HG02970 (cell line): ENCODE measurements at regions not wholly inside any gene's neighbourhood (a gene's known extent, or its start where the extent isn't known, plus 50 kb on each side); places are given as distances from the start of the nearest gene placed in this dataset.
"Not testable (repeated sequence)": the region's sequence is repeated elsewhere in the genome, so short reads cannot be mapped to it uniquely, and the experiment has no call there.

Source experiments
- ATAC-seq: cut with Tn5 transposase; IDR thresholded peaks from one replicate; pipeline ENCODE4 v1.9.1; 2021; ENCODE audit warnings: mild to moderate bottlenecking, moderate library complexity, moderate number of reproducible peaks; ENCODE audit not compliant: unreplicated experiment, low FRiP score

- no peak for ATAC-seq
Observed at GRCh38 chr7:45401155-45401554, 173.0 kb upstream of the ADCY1 start.

GRCh38 chr7:45401851-45402250, 172.3 kb upstream of the ADCY1 start:
- no peak for ATAC-seq

- ATAC-seq, result no peak
Observed at GRCh38 chr7:45402480-45403218, 171.5 kb upstream of the ADCY1 start.

- no peak for ATAC-seq
Observed at GRCh38 chr7:45404622-45405021, 169.5 kb upstream of the ADCY1 start.

- ATAC-seq, result no peak
Observed at GRCh38 chr7:45407730-45408408, 166.3 kb upstream of the ADCY1 start.

- ATAC-seq, result no peak
Observed at GRCh38 chr7:45408409-45408737, 165.8 kb upstream of the ADCY1 start.

GRCh38 chr7:45410893-45411292, 163.3 kb upstream of the ADCY1 start:
- no peak for ATAC-seq

- no peak for ATAC-seq
Observed at GRCh38 chr7:45413419-45413818, 160.7 kb upstream of the ADCY1 start.

GRCh38 chr7:45414226-45414625, 159.9 kb upstream of the ADCY1 start:
- ATAC-seq, result no peak

- no peak for ATAC-seq
Observed at GRCh38 chr7:45415265-45415664, 158.9 kb upstream of the ADCY1 start.

GRCh38 chr7:45416846-45417245, 157.3 kb upstream of the ADCY1 start:
- ATAC-seq, result no peak

- no peak for ATAC-seq
Observed at GRCh38 chr7:45417268-45417667, 156.9 kb upstream of the ADCY1 start.

GRCh38 chr7:45417735-45418134, 156.4 kb upstream of the ADCY1 start:
- no peak for ATAC-seq

- no peak for ATAC-seq
Observed at GRCh38 chr7:45420843-45421495, 153.2 kb upstream of the ADCY1 start.

- no peak for ATAC-seq
Observed at GRCh38 chr7:45421806-45422205, 152.4 kb upstream of the ADCY1 start.

GRCh38 chr7:45430397-45430796, 143.8 kb upstream of the ADCY1 start:
- ATAC-seq, result no peak

- ATAC-seq, result no peak
Observed at GRCh38 chr7:45434167-45434784, 139.9 kb upstream of the ADCY1 start.

- no peak for ATAC-seq
Observed at GRCh38 chr7:45435131-45435530, 139.0 kb upstream of the ADCY1 start.

- no peak for ATAC-seq
Observed at GRCh38 chr7:45435846-45436245, 138.3 kb upstream of the ADCY1 start.

- not testable (repeated sequence) for ATAC-seq
Observed at GRCh38 chr7:45440776-45441175, 133.4 kb upstream of the ADCY1 start.

- no peak for ATAC-seq
Observed at GRCh38 chr7:45443263-45443662, 130.9 kb upstream of the ADCY1 start.
